ENCODE measurements at regions not wholly inside any gene's neighbourhood (a gene's known extent, or its start where the extent isn't known, plus 50 kb on each side); places are given as distances from the start of the nearest gene placed in this dataset.

GRCh38 chr10:29897430-29897829 lies 162.0 kb downstream of the JCAD start:
- Histone ChIP-seq H3K4me1 (ENCODE audit: control insufficient read depth in 2 of 2, insufficient read depth in 2 of 2, low read length in 2 of 2) (no peaks in the 10 kb centered on the region), H3K27me3 (ENCODE audit: control insufficient read depth in 2 of 2, insufficient read depth in 1 of 2, low read length in 1 of 2) (no peaks in the 10 kb centered on the region), H3K9me3 (ENCODE audit: control insufficient read depth in 2 of 2, insufficient read depth in 1 of 2, low read length in 1 of 2) (no peaks in the 10 kb centered on the region), H3K36me3 (ENCODE audit: control insufficient read depth in 2 of 2, insufficient read depth in 2 of 2, low read length in 1 of 2) (no peaks in the 10 kb centered on the region), H3K27ac (ENCODE audit: low read depth in 1 of 2, low read length in 1 of 2) (no peak overlapping the region), H3K4me3 (ENCODE audit: low read length in 2 of 2) (no peak overlapping the region)
- WGBS = 97% methylated on average over 3 of the region's 3 CpGs
- DNase-seq (ENCODE audit: low read depth in 6 of 9, low spot score in 9 of 9) = no peak

GRCh38 chr10:29896053-29896452 lies 163.3 kb downstream of the JCAD start:
- Histone ChIP-seq H3K4me3 (ENCODE audit: low read length in 2 of 2) (no peak overlapping the region), H3K27ac (ENCODE audit: low read depth in 1 of 2, low read length in 1 of 2) (no peak overlapping the region), H3K9me3 (ENCODE audit: control insufficient read depth in 2 of 2, insufficient read depth in 1 of 2, low read length in 1 of 2) (no peaks in the 10 kb centered on the region), H3K4me1 (ENCODE audit: control insufficient read depth in 2 of 2, insufficient read depth in 2 of 2, low read length in 2 of 2) (no peaks in the 10 kb centered on the region), H3K36me3 (ENCODE audit: control insufficient read depth in 2 of 2, insufficient read depth in 2 of 2, low read length in 1 of 2) (no peaks in the 10 kb centered on the region), H3K27me3 (ENCODE audit: control insufficient read depth in 2 of 2, insufficient read depth in 1 of 2, low read length in 1 of 2) (no peaks in the 10 kb centered on the region)
- no peak for DNase-seq (ENCODE audit: low read depth in 6 of 9, low spot score in 9 of 9)
- 73% methylated on average over 2 of the region's 2 CpGs for WGBS

GRCh38 chr10:29895456-29895855 lies 163.9 kb downstream of the JCAD start:
- Histone ChIP-seq H3K36me3 (ENCODE audit: control insufficient read depth in 2 of 2, insufficient read depth in 2 of 2, low read length in 1 of 2) (no peaks in the 10 kb centered on the region), H3K27me3 (ENCODE audit: control insufficient read depth in 2 of 2, insufficient read depth in 1 of 2, low read length in 1 of 2) (no peaks in the 10 kb centered on the region), H3K27ac (ENCODE audit: low read depth in 1 of 2, low read length in 1 of 2) (no peak overlapping the region), H3K4me3 (ENCODE audit: low read length in 2 of 2) (no peak overlapping the region), H3K4me1 (ENCODE audit: control insufficient read depth in 2 of 2, insufficient read depth in 2 of 2, low read length in 2 of 2) (no peaks in the 10 kb centered on the region), H3K9me3 (ENCODE audit: control insufficient read depth in 2 of 2, insufficient read depth in 1 of 2, low read length in 1 of 2) (no peaks in the 10 kb centered on the region)
- 91% methylated on average over 6 of the region's 6 CpGs for WGBS
- DNase-seq (ENCODE audit: low read depth in 6 of 9, low spot score in 9 of 9) = no peak

GRCh38 chr10:29888321-29888720 lies 171.1 kb downstream of the JCAD start:
- no peak overlapping the region for H3K27ac ChIP-seq (ENCODE audit: low read depth in 1 of 2, low read length in 1 of 2)
- no peak overlapping the region for H3K4me3 ChIP-seq (ENCODE audit: low read length in 2 of 2)
- WGBS = 89% methylated on average over 1 of the region's 1 CpG
- no peaks in the 10 kb centered on the region for H3K4me1 ChIP-seq (ENCODE audit: control insufficient read depth in 2 of 2, insufficient read depth in 2 of 2, low read length in 2 of 2)
- no peaks in the 10 kb centered on the region for H3K27me3 ChIP-seq (ENCODE audit: control insufficient read depth in 2 of 2, insufficient read depth in 1 of 2, low read length in 1 of 2)
- DNase-seq (ENCODE audit: low read depth in 6 of 9, low spot score in 9 of 9) = no peak
- H3K9me3 ChIP-seq (ENCODE audit: control insufficient read depth in 2 of 2, insufficient read depth in 1 of 2, low read length in 1 of 2) = no peaks in the 10 kb centered on the region
- H3K36me3 ChIP-seq (ENCODE audit: control insufficient read depth in 2 of 2, insufficient read depth in 2 of 2, low read length in 1 of 2) = no peaks in the 10 kb centered on the region

- no peak overlapping the region for H3K27ac ChIP-seq (ENCODE audit: low read depth in 1 of 2, low read length in 1 of 2)
- DNase-seq (ENCODE audit: low read depth in 6 of 9, low spot score in 9 of 9) = no peak
- no peak overlapping the region for H3K4me3 ChIP-seq (ENCODE audit: low read length in 2 of 2)
- no peaks in the 10 kb centered on the region for H3K4me1 ChIP-seq (ENCODE audit: control insufficient read depth in 2 of 2, insufficient read depth in 2 of 2, low read length in 2 of 2)
- WGBS = 97% methylated on average over 3 of the region's 3 CpGs
- H3K36me3 ChIP-seq (ENCODE audit: control insufficient read depth in 2 of 2, insufficient read depth in 2 of 2, low read length in 1 of 2) = no peaks in the 10 kb centered on the region
- H3K27me3 ChIP-seq (ENCODE audit: control insufficient read depth in 2 of 2, insufficient read depth in 1 of 2, low read length in 1 of 2) = no peaks in the 10 kb centered on the region
- H3K9me3 ChIP-seq (ENCODE audit: control insufficient read depth in 2 of 2, insufficient read depth in 1 of 2, low read length in 1 of 2) = no peaks in the 10 kb centered on the region
Observed at GRCh38 chr10:29886299-29886698, 173.1 kb downstream of the JCAD start.

- WGBS = 97% methylated on average over 3 of the region's 3 CpGs
- H3K9me3 ChIP-seq (ENCODE audit: control insufficient read depth in 2 of 2, insufficient read depth in 1 of 2, low read length in 1 of 2) = no peaks in the 10 kb centered on the region
- DNase-seq (ENCODE audit: low read depth in 6 of 9, low spot score in 9 of 9) = no peak
- no peaks in the 10 kb centered on the region for H3K27me3 ChIP-seq (ENCODE audit: control insufficient read depth in 2 of 2, insufficient read depth in 1 of 2, low read length in 1 of 2)
- H3K27ac ChIP-seq (ENCODE audit: low read depth in 1 of 2, low read length in 1 of 2) = no peak overlapping the region
- H3K4me3 ChIP-seq (ENCODE audit: low read length in 2 of 2) = no peak overlapping the region
- H3K36me3 ChIP-seq (ENCODE audit: control insufficient read depth in 2 of 2, insufficient read depth in 2 of 2, low read length in 1 of 2) = no peaks in the 10 kb centered on the region
- H3K4me1 ChIP-seq (ENCODE audit: control insufficient read depth in 2 of 2, insufficient read depth in 2 of 2, low read length in 2 of 2) = peaks cover 5 to 8% of the 10 kb centered on the region in 2 donors
Observed at GRCh38 chr10:29883231-29883630, 176.2 kb downstream of the JCAD start.

- H3K27me3 ChIP-seq (ENCODE audit: control insufficient read depth in 2 of 2, insufficient read depth in 1 of 2, low read length in 1 of 2) = no peaks in the 10 kb centered on the region
Observed at GRCh38 chr10:29882766-29883165, 176.6 kb downstream of the JCAD start.

GRCh38 chr10:29881811-29882210 lies 177.6 kb downstream of the JCAD start:
- Histone ChIP-seq H3K27ac (ENCODE audit: low read depth in 1 of 2, low read length in 1 of 2) (no peak overlapping the region), H3K4me1 (ENCODE audit: control insufficient read depth in 2 of 2, insufficient read depth in 2 of 2, low read length in 2 of 2) (peaks cover 7 to 13% of the 10 kb centered on the region in 2 donors), H3K4me3 (ENCODE audit: low read length in 2 of 2) (no peak overlapping the region), H3K36me3 (ENCODE audit: control insufficient read depth in 2 of 2, insufficient read depth in 2 of 2, low read length in 1 of 2) (no peaks in the 10 kb centered on the region), H3K9me3 (ENCODE audit: control insufficient read depth in 2 of 2, insufficient read depth in 1 of 2, low read length in 1 of 2) (no peaks in the 10 kb centered on the region), H3K27me3 (ENCODE audit: control insufficient read depth in 2 of 2, insufficient read depth in 1 of 2, low read length in 1 of 2) (no peaks in the 10 kb centered on the region)
- DNase-seq (ENCODE audit: low read depth in 6 of 9, low spot score in 9 of 9) = no peak
- 95% methylated on average over 5 of the region's 5 CpGs for WGBS

More at GRCh38 chr10:29882766-29883165, 176.6 kb downstream of the JCAD start:
- H3K9me3 ChIP-seq (ENCODE audit: control insufficient read depth in 2 of 2, insufficient read depth in 1 of 2, low read length in 1 of 2) = no peaks in the 10 kb centered on the region
- H3K36me3 ChIP-seq (ENCODE audit: control insufficient read depth in 2 of 2, insufficient read depth in 2 of 2, low read length in 1 of 2) = no peaks in the 10 kb centered on the region
- no peak for DNase-seq (ENCODE audit: low read depth in 6 of 9, low spot score in 9 of 9)
- no peak overlapping the region for H3K27ac ChIP-seq (ENCODE audit: low read depth in 1 of 2, low read length in 1 of 2)
- no peak overlapping the region for H3K4me3 ChIP-seq (ENCODE audit: low read length in 2 of 2)
- H3K4me1 ChIP-seq (ENCODE audit: control insufficient read depth in 2 of 2, insufficient read depth in 2 of 2, low read length in 2 of 2) = peaks cover 7 to 13% of the 10 kb centered on the region in 2 donors
- 96% methylated on average over 7 of the region's 7 CpGs for WGBS

- WGBS = 95% methylated on average over 9 of the region's 9 CpGs
- DNase-seq (ENCODE audit: low read depth in 6 of 9, low spot score in 9 of 9) = no peak
Observed at GRCh38 chr10:29881336-29881771, 178.0 kb downstream of the JCAD start.

GRCh38 chr10:29880856-29881255 lies 178.5 kb downstream of the JCAD start:
- no peak for DNase-seq (ENCODE audit: low read depth in 6 of 9, low spot score in 9 of 9)
- H3K27ac ChIP-seq (ENCODE audit: low read depth in 1 of 2, low read length in 1 of 2) = no peak overlapping the region
- H3K36me3 ChIP-seq (ENCODE audit: control insufficient read depth in 2 of 2, insufficient read depth in 2 of 2, low read length in 1 of 2) = no peaks in the 10 kb centered on the region
- H3K4me1 ChIP-seq (ENCODE audit: control insufficient read depth in 2 of 2, insufficient read depth in 2 of 2, low read length in 2 of 2) = peaks cover 7 to 13% of the 10 kb centered on the region in 2 donors
- H3K9me3 ChIP-seq (ENCODE audit: control insufficient read depth in 2 of 2, insufficient read depth in 1 of 2, low read length in 1 of 2) = no peaks in the 10 kb centered on the region
- 98% methylated on average over 5 of the region's 5 CpGs for WGBS
- H3K4me3 ChIP-seq (ENCODE audit: low read length in 2 of 2) = no peak overlapping the region
- no peaks in the 10 kb centered on the region for H3K27me3 ChIP-seq (ENCODE audit: control insufficient read depth in 2 of 2, insufficient read depth in 1 of 2, low read length in 1 of 2)

More at GRCh38 chr10:29881336-29881771, 178.0 kb downstream of the JCAD start:
- no peak overlapping the region for H3K4me3 ChIP-seq (ENCODE audit: low read length in 2 of 2)
- H3K9me3 ChIP-seq (ENCODE audit: control insufficient read depth in 2 of 2, insufficient read depth in 1 of 2, low read length in 1 of 2) = no peaks in the 10 kb centered on the region
- no peaks in the 10 kb centered on the region for H3K27me3 ChIP-seq (ENCODE audit: control insufficient read depth in 2 of 2, insufficient read depth in 1 of 2, low read length in 1 of 2)
- peaks cover 7 to 13% of the 10 kb centered on the region in 2 donors for H3K4me1 ChIP-seq (ENCODE audit: control insufficient read depth in 2 of 2, insufficient read depth in 2 of 2, low read length in 2 of 2)
- H3K36me3 ChIP-seq (ENCODE audit: control insufficient read depth in 2 of 2, insufficient read depth in 2 of 2, low read length in 1 of 2) = no peaks in the 10 kb centered on the region
- H3K27ac ChIP-seq (ENCODE audit: low read depth in 1 of 2, low read length in 1 of 2) = no peak overlapping the region

Data from thymus (tissue), 11 donors.